22Rv1 (cell line): ENCODE measurements at regions not wholly inside any gene's neighbourhood (a gene's known extent, or its start where the extent isn't known, plus 50 kb on each side); places are given as distances from the start of the nearest gene placed in this dataset.

ENCODE experiments used
- CTCF ChIP-seq: fragments of 450-650 bp; IDR thresholded peaks from 2 replicates; pipeline ENCODE4 v1.5.1; 2017; ENCODE audit warnings: mild to moderate bottlenecking
- ZFX ChIP-seq: fragments of 450-650 bp; IDR thresholded peaks from 2 replicates; pipeline ENCODE4 v1.6.1; 2017; ENCODE audit warnings: antibody characterized with exemption, borderline replicate concordance

DNA sequence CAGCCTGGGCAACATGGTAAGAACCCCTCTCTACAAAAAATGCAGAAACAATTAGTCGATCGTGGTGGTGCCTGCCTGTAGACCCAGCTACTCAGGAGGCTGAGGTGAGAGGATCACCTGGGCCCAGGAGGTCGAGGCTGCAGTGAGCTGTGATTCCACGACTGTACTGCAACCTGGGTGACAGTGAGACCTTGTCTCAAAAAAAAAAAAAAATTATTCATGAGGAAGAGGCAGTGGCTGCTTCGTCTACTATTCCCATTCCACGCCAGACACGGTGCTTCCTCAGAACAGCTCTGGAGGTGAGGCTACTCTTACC is 52.2 kb upstream of the GSE1 start:
- TF ChIP-seq CTCF, result no peak
- no peak for TF ChIP-seq ZFX
